GM19239 (cell line): ENCODE measurements at regions not wholly inside any gene's neighbourhood (a gene's known extent, or its start where the extent isn't known, plus 50 kb on each side); places are given as distances from the start of the nearest gene placed in this dataset.

ENCODE experiments used
- DNase-seq: peaks from one replicate; pipeline ENCODE4 v3.0.0; 2011; ENCODE audit warnings: low spot score; ENCODE audit not compliant: insufficient read length
- FAIRE-seq: peaks from 2 replicates; lab custom pipeline; 2011; peaks lifted over from hg19 to GRCh38; lab: Jason Lieb, UNC

GRCh38 chr15:47824147-47824546, 106.8 kb downstream of the SEMA6D start:
- FAIRE-seq (no peak), DNase-seq (no peak)

- FAIRE-seq (no peak), DNase-seq (no peak)
Observed at GRCh38 chr15:47829667-47830066, 112.4 kb downstream of the SEMA6D start.

- FAIRE-seq = no peak
- no peak for DNase-seq
Observed at GRCh38 chr15:47834093-47834492, 116.8 kb downstream of the SEMA6D start.

- DNase-seq (no peak), FAIRE-seq (no peak)
Observed at GRCh38 chr15:47839233-47839825, 122.0 kb downstream of the SEMA6D start.

GRCh38 chr15:47843124-47843663, 125.9 kb downstream of the SEMA6D start:
- FAIRE-seq (no peak), DNase-seq (no peak)

- DNase-seq = no peak
- no peak for FAIRE-seq
Observed at GRCh38 chr15:47844437-47844836, 127.1 kb downstream of the SEMA6D start.

- FAIRE-seq (no peak), DNase-seq (no peak)
Observed at GRCh38 chr15:47846128-47846868, 129.0 kb downstream of the SEMA6D start.

GRCh38 chr15:47846876-47847275, 129.6 kb downstream of the SEMA6D start:
- FAIRE-seq (no peak), DNase-seq (no peak)

GRCh38 chr15:47856071-47856470, 138.8 kb downstream of the SEMA6D start:
- FAIRE-seq = no peak
- DNase-seq = no peak

GRCh38 chr15:47857014-47857775, 139.9 kb downstream of the SEMA6D start:
- FAIRE-seq = no peak
- DNase-seq = no peak

- DNase-seq = no peak
- no peak for FAIRE-seq
Observed at GRCh38 chr15:47857776-47858167, 140.5 kb downstream of the SEMA6D start.

- DNase-seq (no peak), FAIRE-seq (no peak)
Observed at GRCh38 chr15:47861111-47861903, 144.0 kb downstream of the SEMA6D start.

- DNase-seq = no peak
- FAIRE-seq = no peak
Observed at GRCh38 chr15:47862402-47862801, 145.1 kb downstream of the SEMA6D start.

- FAIRE-seq (no peak), DNase-seq (no peak)
Observed at GRCh38 chr15:47866446-47866845, 149.1 kb downstream of the SEMA6D start.

GRCh38 chr15:47870300-47870955, 153.1 kb downstream of the SEMA6D start:
- no peak for FAIRE-seq

GRCh38 chr15:47870956-47871625, 153.8 kb downstream of the SEMA6D start:
- no peak for FAIRE-seq
- no peak for DNase-seq

More at GRCh38 chr15:47870300-47870955, 153.1 kb downstream of the SEMA6D start:
- DNase-seq = no peak

GRCh38 chr15:47872208-47872607, 154.9 kb downstream of the SEMA6D start:
- no peak for FAIRE-seq
- no peak for DNase-seq

- DNase-seq (no peak), FAIRE-seq (no peak)
Observed at GRCh38 chr15:47872869-47873432, 155.6 kb downstream of the SEMA6D start.

- no peak for FAIRE-seq
- no peak for DNase-seq
Observed at GRCh38 chr15:47876986-47877385, 159.7 kb downstream of the SEMA6D start.
